DND-41 (cell line): ENCODE measurements at regions not wholly inside any gene's neighbourhood (a gene's known extent, or its start where the extent isn't known, plus 50 kb on each side); places are given as distances from the start of the nearest gene placed in this dataset.
A peak's percentile ranks its signal among the peaks of the same experiment; 100 is the strongest.

Experiments
- ATAC-seq: fragments of 200-7000 bp; cut with Tn5 transposase; 3 replicates; pipeline ENCODE4 v1.9.1; 2021; ENCODE audit warnings: low read depth; ENCODE audit not compliant: insufficient read depth
- DNase-seq: peaks from one replicate; pipeline ENCODE4 v3.0.0-alpha.2; 2020
- H2AFZ ChIP-seq: 2 replicates; pipeline ENCODE4 v1.6.0; 2012; ENCODE audit warnings: low read depth, low read length
- H3K27ac ChIP-seq: 2 replicates; pipeline ENCODE4 v1.5.1; 2012; ENCODE audit warnings: low read length, inconsistent platforms
- H3K27me3 ChIP-seq: fragments of 200-600 bp; sonication (generic); 2 replicates; pipeline ENCODE4 v1.6.0; 2012; ENCODE audit warnings: low read length, mild to moderate bottlenecking, inconsistent platforms; ENCODE audit not compliant: insufficient read depth, poor library complexity
- H3K36me3 ChIP-seq: 2 replicates; pipeline ENCODE4 v1.5.1; 2012; ENCODE audit warnings: low read length, inconsistent platforms; ENCODE audit not compliant: insufficient read depth
- H3K4me1 ChIP-seq: 2 replicates; pipeline ENCODE4 v1.5.1; 2012; ENCODE audit warnings: mild to moderate bottlenecking, low read length; ENCODE audit not compliant: insufficient read depth
- H3K4me2 ChIP-seq: 2 replicates; pipeline ENCODE4 v1.6.0; 2012; ENCODE audit warnings: mild to moderate bottlenecking, moderate library complexity, low read length, inconsistent platforms; ENCODE audit not compliant: insufficient read depth
- H3K4me3 ChIP-seq, 2 experiments: fragments of 200-600 bp in 1 of 2; shearing (Covaris generic) in 1 of 2; 2 replicates each; pipeline ENCODE4 v1.5.1; 2012 to 2016; ENCODE audit warnings: inconsistent platforms in 2 of 2, low read length in 2 of 2, mild to moderate bottlenecking in 2 of 2, low read depth in 1 of 2, moderate library complexity in 1 of 2
- H3K79me2 ChIP-seq: 2 replicates; pipeline ENCODE4 v1.6.0; 2012; ENCODE audit warnings: low read length, inconsistent platforms; ENCODE audit not compliant: insufficient read depth
- H3K9ac ChIP-seq: 2 replicates; pipeline ENCODE4 v1.6.0; 2012; ENCODE audit warnings: low read depth, mild to moderate bottlenecking, inconsistent platforms, low read length, moderate library complexity
- H3K9me3 ChIP-seq: 2 replicates; pipeline ENCODE4 v1.5.1; 2012; ENCODE audit warnings: low read length, moderate library complexity, mild to moderate bottlenecking, inconsistent platforms; ENCODE audit not compliant: insufficient read depth, severe bottlenecking
- H4K20me1 ChIP-seq: 2 replicates; pipeline ENCODE4 v1.6.0; 2012; ENCODE audit warnings: low read length; ENCODE audit not compliant: insufficient read depth
- EZH2 ChIP-seq: IDR thresholded peaks from 3 replicates; pipeline ENCODE4 v1.6.1; 2012; ENCODE audit warnings: borderline replicate concordance, low read depth, mild to moderate bottlenecking, moderate library complexity, low read length, inconsistent platforms; ENCODE audit not compliant: severe bottlenecking
- TF ChIP-seq, protein P1 (sequence below): IDR thresholded peaks from 2 replicates; pipeline ENCODE4 v1.5.1; 2012; ENCODE audit warnings: borderline replicate concordance, low read length, moderate library complexity, mild to moderate bottlenecking; ENCODE audit not compliant: poor library complexity, severe bottlenecking; ENCODE audit errors: extremely low read depth

- no peaks in the 10 kb centered on the region for H3K36me3 ChIP-seq
- H4K20me1 ChIP-seq: peaks cover 8% of the 10 kb centered on the region; the same call in 1 of the 2 replicates
- TF ChIP-seq EZH2: no peak
- TF ChIP-seq, protein P1, sequence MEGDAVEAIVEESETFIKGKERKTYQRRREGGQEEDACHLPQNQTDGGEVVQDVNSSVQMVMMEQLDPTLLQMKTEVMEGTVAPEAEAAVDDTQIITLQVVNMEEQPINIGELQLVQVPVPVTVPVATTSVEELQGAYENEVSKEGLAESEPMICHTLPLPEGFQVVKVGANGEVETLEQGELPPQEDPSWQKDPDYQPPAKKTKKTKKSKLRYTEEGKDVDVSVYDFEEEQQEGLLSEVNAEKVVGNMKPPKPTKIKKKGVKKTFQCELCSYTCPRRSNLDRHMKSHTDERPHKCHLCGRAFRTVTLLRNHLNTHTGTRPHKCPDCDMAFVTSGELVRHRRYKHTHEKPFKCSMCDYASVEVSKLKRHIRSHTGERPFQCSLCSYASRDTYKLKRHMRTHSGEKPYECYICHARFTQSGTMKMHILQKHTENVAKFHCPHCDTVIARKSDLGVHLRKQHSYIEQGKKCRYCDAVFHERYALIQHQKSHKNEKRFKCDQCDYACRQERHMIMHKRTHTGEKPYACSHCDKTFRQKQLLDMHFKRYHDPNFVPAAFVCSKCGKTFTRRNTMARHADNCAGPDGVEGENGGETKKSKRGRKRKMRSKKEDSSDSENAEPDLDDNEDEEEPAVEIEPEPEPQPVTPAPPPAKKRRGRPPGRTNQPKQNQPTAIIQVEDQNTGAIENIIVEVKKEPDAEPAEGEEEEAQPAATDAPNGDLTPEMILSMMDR: peak; percentile 84
- peaks cover 16% of the 10 kb centered on the region for H3K4me1 ChIP-seq
- H3K27ac ChIP-seq: no peak overlapping the region
- DNase-seq (peak; percentile 76), ATAC-seq (peak; percentile 98)
- peaks cover 5% of the 10 kb centered on the region for H3K27me3 ChIP-seq
- no peaks in the 10 kb centered on the region for H3K79me2 ChIP-seq
- no peak overlapping the region for H3K4me2 ChIP-seq
- H2AFZ ChIP-seq: no peak overlapping the region
- H3K9ac ChIP-seq: no peak overlapping the region
- H3K9me3 ChIP-seq: no peaks in the 10 kb centered on the region
- H3K4me3 ChIP-seq: no peak overlapping the region
Measured at GRCh38 chr15:70466895-70467529, 296.3 kb downstream of the UACA start.

DNA sequence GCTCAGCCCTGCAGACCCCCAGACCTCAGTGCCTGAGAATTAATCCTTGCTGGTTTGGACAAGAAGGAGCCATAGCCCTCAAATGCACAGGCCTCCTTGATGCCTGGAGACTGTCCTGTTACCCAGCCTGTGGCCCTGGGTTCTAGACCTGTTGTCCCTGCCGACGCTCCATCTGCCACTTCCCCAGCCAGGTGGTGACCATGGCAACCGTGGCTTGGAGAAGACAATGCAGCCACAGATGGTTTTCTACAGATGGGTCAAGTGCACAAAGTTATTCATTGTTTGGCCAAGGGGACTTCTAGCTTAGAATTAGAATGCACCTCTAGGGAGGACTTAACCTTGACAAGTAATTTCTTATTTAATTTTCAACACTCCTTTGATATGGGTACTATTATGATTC, 297.1 kb downstream of the UACA start:
- Histone ChIP-seq H3K27ac (no peak overlapping the region), H3K4me2 (no peak overlapping the region), H3K4me1 (peaks cover 16% of the 10 kb centered on the region)

GRCh38 chr15:70465812-70466211, 297.5 kb downstream of the UACA start:
- ATAC-seq (no peak), DNase-seq (no peak)
- no peaks in the 10 kb centered on the region for H3K9me3 ChIP-seq
- H3K9ac ChIP-seq: no peak overlapping the region
- no peak overlapping the region for H3K4me2 ChIP-seq
- no peaks in the 10 kb centered on the region for H3K79me2 ChIP-seq
- no peak overlapping the region for H3K27ac ChIP-seq
- H3K36me3 ChIP-seq: no peaks in the 10 kb centered on the region
- peaks cover 8% of the 10 kb centered on the region; the same call in 1 of the 2 replicates for H4K20me1 ChIP-seq
- peaks cover 16% of the 10 kb centered on the region for H3K4me1 ChIP-seq
- H2AFZ ChIP-seq: no peak overlapping the region
- TF ChIP-seq, protein P1: no peak
- TF ChIP-seq EZH2: no peak
- H3K4me3 ChIP-seq: no peak overlapping the region
- peaks cover 5% of the 10 kb centered on the region for H3K27me3 ChIP-seq

More for the DNA sequence above, 297.1 kb downstream of the UACA start:
- Histone ChIP-seq H4K20me1 (peaks cover 8% of the 10 kb centered on the region; the same call in 1 of the 2 replicates), H3K79me2 (no peaks in the 10 kb centered on the region), H3K36me3 (no peaks in the 10 kb centered on the region), H3K27me3 (peaks cover 5% of the 10 kb centered on the region), H3K9me3 (no peaks in the 10 kb centered on the region), H3K9ac (no peak overlapping the region), H3K4me3 (no peak overlapping the region), H2AFZ (no peak overlapping the region)
- ATAC-seq (no peak), DNase-seq (no peak)
- no peak for TF ChIP-seq EZH2
- TF ChIP-seq, protein P1: no peak

GRCh38 chr15:70463453-70463834, 299.9 kb downstream of the UACA start:
- no peak overlapping the region for H3K27ac ChIP-seq
- ATAC-seq: no peak
- DNase-seq: no peak

More at GRCh38 chr15:70463453-70463834, 299.9 kb downstream of the UACA start:
- TF ChIP-seq EZH2: no peak
- TF ChIP-seq, protein P1: no peak
- Histone ChIP-seq H3K27me3 (peaks cover 5% of the 10 kb centered on the region), H3K4me3 (no peak overlapping the region), H3K4me1 (peaks cover 26% of the 10 kb centered on the region), H4K20me1 (no peaks in the 10 kb centered on the region; the same call in 1 of the 2 replicates), H3K36me3 (no peaks in the 10 kb centered on the region), H3K79me2 (no peaks in the 10 kb centered on the region), H2AFZ (no peak overlapping the region), H3K4me2 (no peak overlapping the region), H3K9me3 (no peaks in the 10 kb centered on the region), H3K9ac (no peak overlapping the region)
